Left forelimb (tissue), 1 donor: ENCODE measurements at regions not wholly inside any gene's neighbourhood (a gene's known extent, or its start where the extent isn't known, plus 50 kb on each side); places are given as distances from the start of the nearest gene placed in this dataset.

Source experiments
- DNase-seq: peaks from one replicate; pipeline ENCODE4 v3.0.0-alpha.2; 2018; ENCODE audit warnings: low spot score

GRCh38 chr1:238112952-238113621 is 222.4 kb upstream of the ZP4 start:
- DNase-seq, result no peak

- DNase-seq, result no peak
These were observed 220.8 kb upstream of the ZP4 start for GRCh38 chr1:238111516-238111915.

GRCh38 chr1:238111081-238111480 is 220.4 kb upstream of the ZP4 start:
- DNase-seq, result no peak

GRCh38 chr1:238108417-238108816 is 217.7 kb upstream of the ZP4 start:
- no peak for DNase-seq

GRCh38 chr1:238107322-238107721 is 216.6 kb upstream of the ZP4 start:
- no peak for DNase-seq

GRCh38 chr1:238104752-238105151 is 214.0 kb upstream of the ZP4 start:
- no peak for DNase-seq

GRCh38 chr1:238101923-238102322 is 211.2 kb upstream of the ZP4 start:
- no peak for DNase-seq

- no peak for DNase-seq
These were observed 209.1 kb upstream of the ZP4 start for GRCh38 chr1:238099871-238100270.

- no peak for DNase-seq
These were observed 198.9 kb upstream of the ZP4 start for GRCh38 chr1:238089615-238090014.

GRCh38 chr1:238088560-238089290 is 198.0 kb upstream of the ZP4 start:
- DNase-seq, result no peak

GRCh38 chr1:238073991-238074390 is 183.3 kb upstream of the ZP4 start:
- DNase-seq, result no peak

- no peak for DNase-seq
These were observed 180.3 kb upstream of the ZP4 start for GRCh38 chr1:238071061-238071460.

- DNase-seq, result no peak
These were observed 172.7 kb upstream of the ZP4 start for GRCh38 chr1:238063454-238063853.

GRCh38 chr1:238061967-238062613 is 171.4 kb upstream of the ZP4 start:
- DNase-seq, result no peak

- DNase-seq, result no peak
These were observed 169.3 kb upstream of the ZP4 start for GRCh38 chr1:238060061-238060460.

- no peak for DNase-seq
These were observed 162.0 kb upstream of the ZP4 start for GRCh38 chr1:238052496-238053266.

- DNase-seq, result no peak
These were observed 138.4 kb upstream of the ZP4 start for GRCh38 chr1:238029126-238029525.

GRCh38 chr1:238027366-238027765 is 136.6 kb upstream of the ZP4 start:
- DNase-seq, result no peak

GRCh38 chr1:238023137-238023536 is 132.4 kb upstream of the ZP4 start:
- DNase-seq, result no peak

GRCh38 chr1:238018214-238018613 is 127.5 kb upstream of the ZP4 start:
- DNase-seq, result no peak

GRCh38 chr1:238006779-238007178 is 116.1 kb upstream of the ZP4 start:
- no peak for DNase-seq

GRCh38 chr1:238005116-238005515 is 114.4 kb upstream of the ZP4 start:
- DNase-seq, result no peak

GRCh38 chr1:238001818-238002217 is 111.1 kb upstream of the ZP4 start:
- no peak for DNase-seq
